ENCODE measurements at regions not wholly inside any gene's neighbourhood (a gene's known extent, or its start where the extent isn't known, plus 50 kb on each side); places are given as distances from the start of the nearest gene placed in this dataset.

DNA sequence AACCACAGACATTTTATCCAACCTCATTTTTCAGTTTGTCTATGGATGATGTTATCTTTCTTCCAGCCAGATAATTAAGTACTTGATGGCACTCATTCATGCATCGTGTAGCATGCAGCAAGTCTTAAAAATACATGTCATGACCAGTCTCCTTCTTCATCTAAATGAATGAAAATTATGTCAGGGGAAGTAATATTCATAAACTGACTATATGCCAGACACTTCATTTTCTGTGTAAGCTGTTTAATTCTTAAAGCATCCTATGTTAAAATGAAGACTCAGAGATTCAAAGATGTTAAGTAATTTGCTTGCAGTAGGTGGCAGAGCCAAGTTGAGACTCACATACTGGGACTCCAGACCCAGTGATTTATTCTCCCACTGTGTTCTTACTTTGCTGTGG is 181.7 kb upstream of the CD180 start:
- Histone ChIP-seq H3K9me3 (ENCODE audit: control insufficient read depth in 4 of 4, low read length in 3 of 4) (no peaks in the 10 kb centered on the region), H3K4me3 (ENCODE audit: low read depth in 1 of 3, low read length in 3 of 3) (no peak overlapping the region), H3K36me3 (ENCODE audit: control insufficient read depth in 4 of 4, insufficient read depth in 3 of 4, low read depth in 1 of 4, low read length in 3 of 4) (no peaks in the 10 kb centered on the region), H3K27ac (ENCODE audit: low read depth in 1 of 2, low read length in 2 of 2) (no peak overlapping the region), H3K27me3 (ENCODE audit: control insufficient read depth in 4 of 4, insufficient read depth in 4 of 4, low read length in 3 of 4) (no peaks in the 10 kb centered on the region), H3K9ac (ENCODE audit: low read depth in 1 of 2, low read length in 2 of 2) (no peak overlapping the region), H3K4me1 (ENCODE audit: control insufficient read depth in 4 of 4, insufficient read depth in 4 of 4, low read length in 3 of 4) (peaks cover 0 to 7% (median 3%) of the 10 kb centered on the region in 4 donors)
- no peak for DNase-seq (ENCODE audit: low spot score)
- TF ChIP-seq HNF4A (conservative IDR thresholded peaks at IDR 0.05), result no peak
- TF ChIP-seq GABPA (IDR thresholded peaks at IDR 0.05 in 1 of 2, conservative IDR thresholded peaks at IDR 0.05 in 1 of 2), result no peak
- no peak for TF ChIP-seq SP1 (IDR thresholded peaks at IDR 0.05)
- TF ChIP-seq, protein P1, sequence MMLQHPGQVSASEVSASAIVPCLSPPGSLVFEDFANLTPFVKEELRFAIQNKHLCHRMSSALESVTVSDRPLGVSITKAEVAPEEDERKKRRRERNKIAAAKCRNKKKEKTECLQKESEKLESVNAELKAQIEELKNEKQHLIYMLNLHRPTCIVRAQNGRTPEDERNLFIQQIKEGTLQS (IDR thresholded peaks at IDR 0.05), result no peak
- no peak for TF ChIP-seq FOXA1 (IDR thresholded peaks at IDR 0.05)
- no peak for TF ChIP-seq RAD21 (IDR thresholded peaks at IDR 0.05)
- TF ChIP-seq YY1 (IDR thresholded peaks at IDR 0.05), result no peak
- TF ChIP-seq TAF1 (conservative IDR thresholded peaks at IDR 0.05), result no peak
- TF ChIP-seq NR2F2 (IDR thresholded peaks at IDR 0.05), result no peak
- TF ChIP-seq RXRA (IDR thresholded peaks at IDR 0.05), result no peak
- TF ChIP-seq FOXA2 (IDR thresholded peaks at IDR 0.05), result no peak
- TF ChIP-seq, protein P2, sequence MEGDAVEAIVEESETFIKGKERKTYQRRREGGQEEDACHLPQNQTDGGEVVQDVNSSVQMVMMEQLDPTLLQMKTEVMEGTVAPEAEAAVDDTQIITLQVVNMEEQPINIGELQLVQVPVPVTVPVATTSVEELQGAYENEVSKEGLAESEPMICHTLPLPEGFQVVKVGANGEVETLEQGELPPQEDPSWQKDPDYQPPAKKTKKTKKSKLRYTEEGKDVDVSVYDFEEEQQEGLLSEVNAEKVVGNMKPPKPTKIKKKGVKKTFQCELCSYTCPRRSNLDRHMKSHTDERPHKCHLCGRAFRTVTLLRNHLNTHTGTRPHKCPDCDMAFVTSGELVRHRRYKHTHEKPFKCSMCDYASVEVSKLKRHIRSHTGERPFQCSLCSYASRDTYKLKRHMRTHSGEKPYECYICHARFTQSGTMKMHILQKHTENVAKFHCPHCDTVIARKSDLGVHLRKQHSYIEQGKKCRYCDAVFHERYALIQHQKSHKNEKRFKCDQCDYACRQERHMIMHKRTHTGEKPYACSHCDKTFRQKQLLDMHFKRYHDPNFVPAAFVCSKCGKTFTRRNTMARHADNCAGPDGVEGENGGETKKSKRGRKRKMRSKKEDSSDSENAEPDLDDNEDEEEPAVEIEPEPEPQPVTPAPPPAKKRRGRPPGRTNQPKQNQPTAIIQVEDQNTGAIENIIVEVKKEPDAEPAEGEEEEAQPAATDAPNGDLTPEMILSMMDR (IDR thresholded peaks at IDR 0.05; ENCODE audit: low read depth, low read length, missing input control), result no peak
- no peak for TF ChIP-seq ZBTB33 (IDR thresholded peaks at IDR 0.05)
- WGBS, result 81% methylated on average over 1 of the region's 1 CpG

- no peak overlapping the region for H3K27ac ChIP-seq (ENCODE audit: low read depth in 1 of 2, low read length in 2 of 2)
- no peak overlapping the region for H3K9ac ChIP-seq (ENCODE audit: low read depth in 1 of 2, low read length in 2 of 2)
- peaks cover 0 to 13% (median 8%) of the 10 kb centered on the region in 4 donors for H3K4me1 ChIP-seq (ENCODE audit: control insufficient read depth in 4 of 4, insufficient read depth in 4 of 4, low read length in 3 of 4)
- H3K4me3 ChIP-seq (ENCODE audit: low read depth in 1 of 3, low read length in 3 of 3), result no peak overlapping the region
- no peak for DNase-seq (ENCODE audit: low spot score)
- WGBS, result 94% methylated on average over 4 of the region's 4 CpGs
- TF ChIP-seq, protein P2 (IDR thresholded peaks at IDR 0.05; ENCODE audit: low read depth, low read length, missing input control), result no peak
- TF ChIP-seq YY1 (IDR thresholded peaks at IDR 0.05), result no peak
- TF ChIP-seq GABPA (IDR thresholded peaks at IDR 0.05 in 1 of 2, conservative IDR thresholded peaks at IDR 0.05 in 1 of 2), result no peak
- TF ChIP-seq SP1 (IDR thresholded peaks at IDR 0.05), result no peak
- no peak for TF ChIP-seq EGR1 (IDR thresholded peaks at IDR 0.05; ENCODE audit: low read depth in 2 of 2)
- TF ChIP-seq HNF4A (conservative IDR thresholded peaks at IDR 0.05), result no peak
- no peak for TF ChIP-seq FOXA1 (IDR thresholded peaks at IDR 0.05)
- no peak for TF ChIP-seq HNF4G (IDR thresholded peaks at IDR 0.05)
- TF ChIP-seq JUND (IDR thresholded peaks at IDR 0.05), result no peak
- no peak for TF ChIP-seq RAD21 (IDR thresholded peaks at IDR 0.05)
- TF ChIP-seq ZBTB33 (IDR thresholded peaks at IDR 0.05), result no peak
- no peak for TF ChIP-seq NR2F2 (IDR thresholded peaks at IDR 0.05)
- TF ChIP-seq FOXA2 (IDR thresholded peaks at IDR 0.05), result no peak
- H3K9me3 ChIP-seq (ENCODE audit: control insufficient read depth in 4 of 4, low read length in 3 of 4), result no peaks in the 10 kb centered on the region
- H3K36me3 ChIP-seq (ENCODE audit: control insufficient read depth in 4 of 4, insufficient read depth in 3 of 4, low read depth in 1 of 4, low read length in 3 of 4), result no peaks in the 10 kb centered on the region
- no peaks in the 10 kb centered on the region for H3K27me3 ChIP-seq (ENCODE audit: control insufficient read depth in 4 of 4, insufficient read depth in 4 of 4, low read length in 3 of 4)
Measured at GRCh38 chr5:67377631-67378030, 181.0 kb upstream of the CD180 start.

All from liver (tissue), 8 donors.